ENCODE measurements at regions not wholly inside any gene's neighbourhood (a gene's known extent, or its start where the extent isn't known, plus 50 kb on each side); places are given as distances from the start of the nearest gene placed in this dataset.

GRCh38 chr6:56816370-56816769 is 138.5 kb upstream of the BEND6 start:
- TF ChIP-seq POLR2AphosphoS5 (IDR thresholded peaks at IDR 0.05; ENCODE audit: low read depth, low read length) (no peak), FOXP2 (optimal IDR thresholded peaks at IDR 0.05; ENCODE audit: borderline replicate concordance, extremely low read depth, extremely low read length, insufficient read depth) (no peak), REST (IDR thresholded peaks at IDR 0.05; ENCODE audit: insufficient read depth in 1 of 2, low read depth in 2 of 2, low read length in 2 of 2) (no peak), TAF1 (IDR thresholded peaks at IDR 0.05; ENCODE audit: borderline replicate concordance, insufficient read depth, low read length) (no peak), SIN3A (IDR thresholded peaks at IDR 0.05; ENCODE audit: borderline replicate concordance, insufficient read depth, low read length) (no peak)
